GM21447 (cell line): ENCODE measurements at regions not wholly inside any gene's neighbourhood (a gene's known extent, or its start where the extent isn't known, plus 50 kb on each side); places are given as distances from the start of the nearest gene placed in this dataset.

Source experiments
- ATAC-seq: cut with Tn5 transposase; IDR thresholded peaks from one replicate; pipeline ENCODE4 v1.9.1; 2021; ENCODE audit not compliant: unreplicated experiment

DNA sequence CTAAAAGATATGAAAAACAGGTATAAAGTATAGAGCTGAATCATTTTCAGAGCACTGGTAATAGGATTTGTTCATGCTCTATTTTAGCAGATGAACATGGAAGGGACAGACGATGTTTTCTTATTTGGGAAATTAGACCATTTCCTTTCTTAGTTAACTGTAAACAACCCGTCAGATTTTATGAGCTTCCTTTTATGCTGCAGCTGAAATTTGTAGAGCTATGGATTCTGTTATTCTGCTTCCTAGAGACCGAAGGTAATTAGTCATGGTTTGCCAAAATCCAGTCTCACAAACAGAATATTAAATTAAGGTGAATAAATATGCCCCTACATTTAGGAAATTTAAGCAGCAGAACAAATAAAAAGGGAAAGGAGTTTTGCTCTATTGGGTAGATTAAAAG lies 180.2 kb upstream of the SYT1 start:
- ATAC-seq: no peak

DNA sequence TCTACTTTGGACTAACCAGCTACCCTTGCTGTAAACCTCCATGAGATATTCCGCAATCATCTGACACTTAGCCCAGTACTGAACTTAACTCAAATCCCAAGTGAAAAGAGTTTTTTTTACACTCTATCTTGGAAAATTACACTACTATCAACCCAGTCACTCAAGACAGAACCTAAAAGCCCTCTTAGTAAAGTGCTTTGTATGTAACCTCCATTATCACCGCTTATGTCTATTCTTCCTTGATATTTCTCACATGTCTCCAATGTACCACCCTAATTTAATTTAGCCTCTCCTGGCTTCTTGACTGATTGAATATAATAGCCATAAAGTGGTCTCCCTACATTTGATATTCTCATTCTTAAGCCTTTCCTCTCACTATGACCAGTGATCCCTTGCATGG lies 168.8 kb upstream of the SYT1 start:
- ATAC-seq: no peak

DNA sequence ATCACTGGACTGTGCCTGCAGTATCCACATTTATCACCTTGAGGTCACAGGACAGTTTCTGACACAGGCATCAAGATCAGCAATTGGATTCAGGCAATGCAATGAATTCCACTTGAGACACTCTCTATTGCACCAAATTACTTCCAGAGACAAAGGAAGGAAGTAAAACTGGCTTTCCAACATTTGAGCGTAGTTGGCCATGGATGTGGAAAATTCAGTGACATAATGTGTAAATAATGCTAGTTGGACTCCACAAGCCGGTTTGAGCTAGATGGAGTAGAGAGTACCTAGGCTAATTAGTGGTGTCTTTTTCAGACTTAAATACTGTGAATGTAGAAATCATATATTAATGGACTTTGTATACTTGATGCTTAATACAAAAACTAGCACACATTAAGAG lies 168.3 kb upstream of the SYT1 start:
- no peak for ATAC-seq

DNA sequence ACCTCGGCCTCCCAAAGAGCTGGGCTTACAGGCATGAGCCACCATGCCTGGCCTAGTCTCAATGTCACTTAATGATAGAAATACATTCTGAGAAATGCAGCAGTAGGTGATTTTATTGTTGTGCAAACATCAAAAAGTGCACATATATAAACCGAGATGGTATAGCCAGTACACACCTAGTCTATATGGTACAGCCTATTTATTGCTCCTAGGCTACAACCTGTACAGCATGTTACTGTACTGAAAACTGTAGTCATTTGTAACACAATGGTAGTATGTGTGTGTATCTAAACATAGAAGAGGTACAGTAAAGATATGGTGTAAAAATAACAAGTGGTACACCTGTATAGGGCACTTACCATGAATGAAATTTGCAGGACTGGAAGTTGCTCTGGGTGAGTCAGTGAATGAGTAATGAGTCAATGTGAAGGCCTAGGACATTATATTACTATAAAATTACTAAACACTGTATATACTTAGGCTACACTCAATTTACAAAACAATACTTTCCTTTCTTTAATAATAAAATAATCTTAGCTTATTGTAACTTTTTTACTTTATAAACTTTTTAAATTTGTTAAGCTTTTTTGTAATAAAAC lies 166.7 kb upstream of the SYT1 start:
- ATAC-seq: no peak

DNA sequence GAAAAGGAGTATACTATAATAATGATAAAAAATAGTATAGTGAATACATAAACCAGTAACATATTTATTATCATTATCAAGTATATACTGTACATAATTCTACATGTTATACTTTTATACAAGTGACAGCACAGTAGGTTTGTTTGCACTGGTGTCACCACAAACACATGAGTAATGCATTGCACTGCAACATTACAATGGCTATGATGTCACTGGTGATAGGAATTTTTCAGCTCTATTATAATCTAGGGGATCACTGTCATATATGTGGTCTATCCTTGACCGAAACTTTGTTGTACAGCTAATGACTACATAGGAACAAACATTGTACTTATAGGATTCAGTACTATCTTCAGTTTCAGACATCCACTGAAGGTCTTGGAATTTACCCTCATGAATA lies 165.8 kb upstream of the SYT1 start:
- no peak for ATAC-seq

DNA sequence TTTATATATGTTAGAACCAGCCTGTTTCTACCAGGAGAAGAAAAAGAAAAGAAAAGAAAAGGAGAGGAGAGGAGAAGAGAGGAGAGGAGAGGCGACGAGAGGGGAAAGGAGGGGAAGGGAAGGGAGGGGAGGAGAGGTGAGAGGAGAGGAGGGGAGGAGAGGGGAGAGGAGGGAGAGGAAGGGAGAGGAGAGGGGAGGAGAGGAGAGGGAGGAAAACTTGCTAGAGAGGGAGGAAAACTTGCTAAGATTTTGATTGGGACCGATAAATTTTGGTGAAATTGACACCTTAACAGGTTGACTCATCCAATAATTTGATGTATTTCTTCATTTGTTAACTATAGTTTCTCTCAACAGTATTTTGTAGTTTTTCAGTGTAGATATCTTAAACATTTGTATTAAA lies 164.0 kb upstream of the SYT1 start:
- ATAC-seq: no peak

DNA sequence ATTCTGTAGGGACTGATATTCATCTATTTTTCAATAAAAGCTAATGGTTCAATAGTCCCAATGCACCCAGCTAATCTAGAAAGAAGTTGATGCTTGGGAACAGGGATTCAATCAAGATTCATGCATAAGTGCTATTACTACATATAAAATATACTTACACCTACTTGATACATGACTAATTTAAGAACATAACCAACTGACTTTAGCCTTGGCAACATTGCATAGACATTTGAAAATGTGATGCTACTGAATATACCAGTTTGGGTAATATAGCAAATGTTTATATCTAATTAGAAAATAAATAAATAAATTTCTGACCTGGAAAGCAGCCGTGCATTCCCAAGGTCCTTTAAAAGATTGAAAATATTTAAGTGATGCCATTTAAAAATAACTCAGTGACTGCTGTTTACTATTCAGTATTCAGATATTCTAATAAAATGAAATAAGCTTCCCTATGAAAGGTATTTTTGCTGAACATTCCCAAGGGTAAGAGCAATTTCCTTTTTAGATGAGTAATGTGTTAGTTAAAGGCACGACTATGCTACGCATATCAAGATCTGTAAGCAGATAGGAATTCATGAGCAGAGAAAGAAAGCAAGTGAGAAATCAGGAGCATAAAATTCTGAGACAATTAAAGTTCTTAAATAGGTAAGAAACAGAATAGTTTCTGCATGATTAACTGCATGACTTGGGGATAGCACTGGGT lies 160.6 kb upstream of the SYT1 start:
- no peak for ATAC-seq

DNA sequence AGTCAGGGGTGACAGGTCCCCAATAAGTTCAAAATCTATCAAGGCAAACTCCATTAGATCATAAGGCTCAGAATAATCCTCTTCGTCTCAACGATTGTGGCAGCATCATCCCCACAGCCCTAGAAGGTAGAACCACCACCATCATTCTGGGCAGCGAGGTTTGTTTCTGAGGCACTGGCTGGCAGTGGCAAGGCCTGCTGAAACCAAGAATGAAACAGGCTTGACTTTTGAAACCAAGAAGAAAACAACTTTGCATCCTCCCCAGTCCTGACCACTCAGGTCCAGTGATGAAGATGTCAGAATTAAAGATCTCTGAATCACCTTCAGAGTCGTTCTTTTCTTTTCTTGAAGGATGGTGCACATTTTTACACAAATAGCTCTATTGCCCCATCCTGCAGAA lies 152.6 kb upstream of the SYT1 start:
- no peak for ATAC-seq

DNA sequence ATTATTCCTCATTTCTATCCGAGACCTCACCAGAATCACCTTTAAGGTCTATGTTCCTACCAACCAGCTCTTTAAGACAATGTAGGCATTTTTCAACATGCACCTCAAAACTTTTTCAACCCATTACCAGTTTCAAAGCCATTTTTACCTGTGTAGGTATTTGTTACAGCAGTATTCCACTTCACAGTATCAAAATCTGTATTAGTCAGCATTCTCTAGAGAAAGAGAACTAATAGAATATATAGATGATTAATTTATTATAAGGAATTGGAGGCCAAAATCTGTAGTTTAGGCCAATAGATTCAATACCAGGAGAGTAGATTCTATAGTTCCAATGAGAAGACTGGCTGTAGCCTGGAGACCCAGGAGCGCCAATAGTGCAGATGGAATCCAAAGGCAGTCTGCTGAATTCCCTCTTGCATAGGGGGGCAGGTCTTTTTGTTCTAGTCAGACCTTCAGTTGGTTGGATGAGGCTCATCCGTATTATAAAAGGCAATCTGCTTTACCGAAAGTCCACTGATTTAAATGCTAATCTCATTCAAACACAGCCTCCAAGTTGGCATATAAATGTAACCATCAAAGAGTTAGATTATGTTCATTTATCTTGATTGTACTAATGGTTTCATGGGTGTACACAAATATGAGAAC lies 151.6 kb upstream of the SYT1 start:
- ATAC-seq: no peak

DNA sequence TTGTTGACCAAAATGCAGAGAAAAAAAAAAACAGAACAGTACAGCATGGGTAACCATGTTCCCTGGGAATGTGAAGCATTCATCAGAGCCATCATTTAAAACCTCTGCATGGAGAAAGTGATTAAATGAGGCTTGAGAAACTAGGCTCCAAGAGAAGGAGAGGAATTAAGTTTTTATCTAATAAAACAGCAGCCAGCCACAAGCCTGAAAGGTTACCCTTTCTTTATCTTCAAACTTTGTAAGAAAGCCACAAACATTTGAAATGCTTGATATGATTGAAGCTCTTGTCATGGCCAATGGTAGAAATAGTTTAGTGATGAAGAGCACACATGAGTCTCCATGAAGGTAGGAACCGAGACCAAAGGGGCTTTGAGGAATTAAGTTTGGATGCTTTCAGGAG lies 144.9 kb upstream of the SYT1 start:
- ATAC-seq: no peak

DNA sequence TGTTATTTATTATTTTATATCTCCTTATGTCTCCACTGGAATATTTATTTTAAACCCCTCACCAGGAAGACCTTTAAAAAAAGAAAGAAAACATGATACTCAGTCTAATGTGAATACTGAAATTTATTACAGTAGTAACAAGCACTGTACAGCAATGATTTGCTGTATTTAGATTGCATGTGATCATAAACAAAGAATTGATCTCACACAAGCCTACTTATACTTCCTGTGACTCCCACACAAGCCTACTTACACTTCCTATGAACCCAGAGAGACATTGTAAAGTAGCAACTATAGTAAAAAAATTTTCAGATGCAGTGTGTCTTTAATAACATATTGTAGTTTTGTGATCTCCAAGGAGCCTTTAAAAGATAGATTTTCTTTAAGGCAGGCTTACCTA lies 142.7 kb upstream of the SYT1 start:
- ATAC-seq: no peak

DNA sequence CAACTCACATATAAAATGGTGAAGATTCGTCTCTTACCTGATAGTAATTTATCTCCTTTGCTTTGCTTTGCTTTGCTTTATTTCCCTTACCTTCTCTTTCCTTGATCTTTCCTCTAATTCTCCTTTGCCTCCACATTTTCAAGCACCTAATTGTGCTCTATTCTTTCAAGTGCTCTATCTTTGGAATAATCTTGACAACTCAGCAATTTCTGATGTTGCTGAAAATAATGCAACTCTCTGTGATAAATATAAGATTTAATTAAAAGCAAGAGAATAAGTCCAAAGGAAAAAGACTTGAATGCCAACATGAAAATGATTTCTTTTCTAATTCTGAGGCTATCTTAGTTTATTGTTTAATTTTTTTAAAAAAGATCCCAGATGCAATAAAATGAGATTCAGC lies 139.5 kb upstream of the SYT1 start:
- ATAC-seq: no peak

DNA sequence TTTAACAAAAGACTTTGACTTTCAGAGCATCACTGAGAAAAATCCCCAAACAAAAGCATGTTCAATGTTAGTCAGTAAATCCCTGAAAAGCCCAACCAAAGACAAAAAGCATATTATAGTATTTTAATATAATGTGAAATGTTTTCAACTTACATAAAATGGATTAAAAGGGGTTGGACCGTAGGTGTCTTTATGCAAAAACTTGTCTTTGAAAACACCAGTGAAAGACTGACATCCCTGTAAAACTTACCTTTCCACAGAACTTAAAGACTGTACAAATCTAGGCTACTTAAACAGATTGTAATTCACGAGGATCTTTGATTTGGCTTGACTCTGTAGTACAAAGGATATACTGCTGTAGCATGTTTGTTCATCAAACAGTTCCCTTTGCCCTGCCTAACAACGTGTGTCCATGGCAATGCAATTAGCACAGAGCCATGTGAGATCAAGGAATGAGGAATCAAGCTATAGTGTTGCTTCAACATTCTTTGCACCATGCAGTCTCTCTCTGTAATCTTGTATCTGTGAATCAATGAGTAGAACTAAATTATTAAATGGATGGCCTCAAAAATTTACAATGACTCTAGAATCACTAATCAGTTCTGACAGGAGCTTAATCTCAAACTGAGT lies 138.5 kb upstream of the SYT1 start:
- ATAC-seq: no peak

DNA sequence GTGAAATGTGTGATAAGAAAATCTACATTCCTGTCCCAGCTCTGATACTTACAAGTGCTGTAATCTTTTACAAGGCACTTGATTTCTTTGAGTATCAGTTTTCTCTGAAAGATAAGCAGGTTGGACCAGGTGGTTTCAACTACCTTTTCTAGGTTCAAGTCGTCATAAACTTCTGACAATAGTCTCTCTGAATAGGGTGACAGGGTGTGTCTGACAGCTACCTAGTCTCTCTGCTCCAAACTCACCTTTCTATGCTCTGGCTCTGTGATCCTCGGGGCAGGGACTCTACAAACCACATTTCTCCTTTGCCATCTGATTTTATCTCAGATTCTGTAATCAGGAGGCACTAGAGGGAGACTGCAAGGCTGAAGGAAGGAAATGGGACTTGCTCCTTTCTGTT lies 137.7 kb upstream of the SYT1 start:
- no peak for ATAC-seq

DNA sequence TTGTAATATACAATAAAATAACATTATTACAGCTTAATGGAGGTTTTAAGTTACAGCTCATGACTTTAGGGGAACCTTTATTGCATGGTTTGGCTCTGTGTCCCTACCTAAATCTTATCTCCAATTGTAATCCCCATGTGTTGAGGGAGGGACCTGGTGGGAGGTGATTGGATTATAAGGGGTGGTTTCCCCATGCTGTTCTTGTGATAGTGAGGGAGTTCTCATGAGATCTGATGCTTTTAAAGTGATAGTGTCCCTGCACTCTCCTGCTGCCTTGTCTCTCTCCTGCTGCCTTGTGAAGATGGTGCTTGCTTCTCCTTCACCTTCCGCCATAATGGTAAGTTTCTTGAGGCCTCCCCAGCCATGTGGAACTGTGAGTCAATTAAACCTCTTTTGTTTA lies 132.1 kb upstream of the SYT1 start:
- no peak for ATAC-seq

DNA sequence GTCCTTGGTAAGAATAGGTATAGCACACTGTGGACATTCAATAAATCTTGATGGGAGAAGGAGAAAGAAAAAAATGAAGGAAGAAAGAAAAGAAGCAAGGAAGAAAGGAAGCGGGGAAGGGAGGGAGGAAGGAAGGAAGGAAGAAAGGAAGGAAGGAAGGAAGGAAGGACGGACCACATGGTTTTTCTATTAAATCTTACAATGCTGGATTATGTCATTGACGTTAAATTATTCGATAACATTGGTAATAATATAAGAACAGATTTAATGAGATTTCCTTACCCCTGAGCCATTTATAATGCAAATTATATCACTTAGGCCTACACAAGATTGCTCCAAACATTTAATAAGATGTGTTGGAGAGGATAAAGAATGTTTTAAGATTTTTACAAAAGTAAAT lies 124.9 kb upstream of the SYT1 start:
- no peak for ATAC-seq

DNA sequence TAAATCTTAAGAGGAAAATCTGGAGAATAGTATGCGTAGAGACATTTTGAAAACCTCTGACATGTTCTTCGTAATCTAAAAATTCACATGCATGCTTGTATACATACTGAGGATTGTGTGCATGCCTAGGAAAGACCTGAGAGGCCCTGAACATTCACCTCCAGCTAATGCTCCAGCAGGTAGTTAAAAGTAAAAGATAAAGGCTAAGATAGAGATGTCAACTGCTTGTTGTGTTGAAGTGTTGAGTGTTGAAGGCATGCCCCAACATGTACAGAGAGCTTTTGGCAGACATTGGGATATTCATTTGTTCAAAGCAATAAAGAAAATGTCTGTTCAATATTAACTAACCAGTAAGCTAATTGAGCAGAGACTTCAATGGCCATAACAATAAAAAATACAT lies 118.6 kb upstream of the SYT1 start:
- no peak for ATAC-seq

DNA sequence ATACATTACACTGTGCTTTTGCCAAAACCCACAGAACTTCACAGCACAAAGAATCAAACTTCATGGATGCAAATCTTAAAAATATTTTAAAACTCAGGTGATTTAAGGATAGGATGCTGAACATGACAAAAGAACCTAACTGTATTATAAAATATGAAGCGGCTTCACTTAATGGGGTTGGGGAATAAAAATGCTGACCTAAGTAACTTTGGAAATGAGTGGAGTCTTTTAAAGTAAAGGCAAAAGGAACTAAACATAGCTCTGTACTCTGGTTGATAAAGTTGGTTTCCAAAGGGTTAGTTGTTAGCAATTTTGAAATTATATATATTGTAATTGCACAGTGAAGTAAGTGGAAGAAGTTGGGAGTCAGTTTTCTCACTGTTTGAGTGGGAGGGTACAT lies 111.5 kb upstream of the SYT1 start:
- ATAC-seq: no peak

DNA sequence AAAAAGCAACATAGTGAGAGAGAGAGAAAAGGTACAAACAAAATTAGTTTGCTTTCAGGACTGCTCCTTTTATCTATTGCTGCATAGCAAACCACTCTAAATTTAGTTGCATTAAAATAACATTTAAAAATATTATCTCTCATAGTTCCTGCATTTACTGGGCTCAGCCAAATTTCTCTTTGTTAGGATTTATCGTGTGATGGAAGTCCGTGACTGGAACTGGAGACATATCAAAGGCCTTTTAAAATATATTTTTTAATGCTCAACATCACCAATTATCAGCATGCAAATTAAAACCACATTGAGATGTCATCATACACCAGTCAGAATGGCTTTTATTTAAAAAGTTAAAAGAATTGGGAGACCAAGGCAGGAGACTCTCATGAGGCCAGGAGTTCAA lies 107.6 kb upstream of the SYT1 start:
- ATAC-seq: no peak

DNA sequence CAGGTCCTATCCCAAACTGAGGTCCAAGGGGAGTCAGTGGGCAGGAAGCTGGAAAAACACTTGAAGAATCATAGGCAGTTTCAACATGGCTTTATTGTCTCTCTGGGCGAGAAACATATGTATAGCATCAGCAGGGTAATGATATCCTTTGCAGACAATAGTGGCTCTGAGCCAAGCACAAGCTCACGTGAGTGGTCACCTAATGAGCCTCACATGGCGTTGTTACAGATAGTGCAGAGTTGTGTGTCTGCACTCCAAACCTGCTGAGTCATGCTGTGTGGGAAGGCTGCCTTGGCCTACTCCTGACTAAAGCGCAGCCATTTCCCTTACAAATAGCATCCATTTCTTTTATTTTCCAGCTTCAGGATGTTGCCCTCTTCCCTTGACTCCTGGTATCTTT lies 105.2 kb upstream of the SYT1 start:
- no peak for ATAC-seq

DNA sequence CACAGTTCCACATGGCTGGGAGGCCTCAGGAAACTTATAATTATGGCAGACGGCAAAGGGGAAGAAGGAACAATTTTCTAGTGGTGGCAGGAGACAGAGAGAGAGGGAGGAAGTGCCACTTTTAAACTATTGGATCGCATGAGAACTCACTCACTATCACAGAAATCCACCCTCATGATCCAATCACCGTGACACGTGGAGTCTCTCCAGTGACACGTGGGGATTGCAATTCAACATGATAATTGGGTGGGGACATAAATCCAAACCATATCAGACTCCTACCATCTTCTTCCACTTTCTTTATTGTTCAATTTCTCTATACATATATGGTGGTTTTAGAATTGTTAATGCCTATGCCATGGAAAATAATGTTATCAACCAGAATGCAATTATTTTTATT lies 103.7 kb upstream of the SYT1 start:
- no peak for ATAC-seq

DNA sequence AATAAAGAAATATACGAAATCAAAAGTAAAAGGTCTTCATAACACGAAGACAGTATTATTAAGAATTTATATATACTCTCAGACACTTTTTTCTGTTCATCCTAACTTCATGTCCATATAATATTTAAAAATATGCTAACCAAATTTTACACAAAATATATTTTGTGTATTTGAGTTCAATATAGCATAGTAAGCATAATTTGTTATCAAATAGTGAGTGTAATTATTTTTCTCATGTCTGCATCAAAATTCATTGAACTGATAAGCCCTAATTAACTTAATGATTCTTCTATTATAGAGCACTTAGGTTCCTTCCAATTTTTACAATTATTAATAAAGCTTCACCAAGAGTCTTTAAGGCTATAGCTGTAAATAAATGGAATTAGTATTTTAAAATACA lies 99.7 kb upstream of the SYT1 start:
- ATAC-seq: no peak
